ENCODE measurements at regions not wholly inside any gene's neighbourhood (a gene's known extent, or its start where the extent isn't known, plus 50 kb on each side); places are given as distances from the start of the nearest gene placed in this dataset.

DNA sequence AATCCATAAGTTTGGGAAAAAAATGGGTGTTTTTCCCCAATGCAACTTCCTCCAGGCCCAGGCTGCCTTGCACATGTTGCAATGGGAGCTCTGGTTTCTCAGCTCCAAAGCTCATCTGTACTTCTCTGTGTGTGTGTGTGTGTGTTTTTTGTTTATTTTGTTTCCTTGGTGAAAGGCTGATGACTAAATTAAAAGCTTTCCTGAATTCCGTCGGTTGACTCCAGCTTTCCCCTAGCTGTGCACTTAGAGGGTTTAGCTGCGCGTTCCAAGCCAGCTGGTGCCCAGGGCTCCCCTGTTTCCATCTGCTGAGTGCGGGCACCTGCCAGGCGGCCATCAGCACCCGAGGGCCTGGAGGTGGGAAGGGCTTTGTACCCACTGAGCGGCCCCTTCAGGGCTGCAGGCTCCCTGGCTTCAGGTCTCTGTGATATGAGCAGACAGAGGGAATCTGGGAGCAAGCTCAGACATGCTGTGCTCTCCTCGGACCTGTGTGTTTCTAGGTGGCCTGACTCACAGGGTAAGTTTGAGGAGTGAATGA is 129.1 kb upstream of the SOX1 start:
- intact Hi-C loops (cut with micrococcal nuclease; ENCODE audit: unreplicated experiment), result no loop called here
- no peak for ATAC-seq

More for the DNA sequence above, 129.1 kb upstream of the SOX1 start:
- BruUV-seq (replicated peaks), result no TSS peak
- CTCF ChIA-PET, result no interaction called here
- H3K27me3 ChIP-seq (replicated peaks in 1 of 2; ENCODE audit: control insufficient read depth in 2 of 2, insufficient read depth in 2 of 2, low read length in 1 of 2), result no peaks in the 10 kb centered on the region
- no peaks in the 10 kb centered on the region for H3K4me1 ChIP-seq (ENCODE audit: control insufficient read depth, insufficient read depth, low read length)
- FAIRE-seq (no peak), DNase-seq (ENCODE audit: low read depth, low spot score) (no peak)
- H3K27ac ChIP-seq (ENCODE audit: control insufficient read depth, insufficient read depth), result no peak overlapping the region
- no peak overlapping the region for H3K4me3 ChIP-seq
- POLR2A ChIA-PET, result no interaction called here
- RAD21 ChIA-PET (ENCODE audit: unreplicated experiment), result no interaction called here
- SMC1A ChIA-PET (ENCODE audit: uncharacterized antibody, unreplicated experiment), result no interaction called here
- TF ChIP-seq ATF7 (IDR thresholded peaks at IDR 0.05; ENCODE audit: low read depth) (no peak), ZNF384 (IDR thresholded peaks at IDR 0.05; ENCODE audit: borderline replicate concordance, low read depth, low read length) (no peak), ZNF217 (IDR thresholded peaks at IDR 0.05) (no peak), FOXK2 (IDR thresholded peaks at IDR 0.05) (no peak), BMI1 (IDR thresholded peaks at IDR 0.05; ENCODE audit: borderline replicate concordance) (no peak), SUPT20H (IDR thresholded peaks at IDR 0.05; ENCODE audit: borderline replicate concordance, control insufficient read depth, low read depth, low read length) (no peak)
- TF ChIP-seq, protein P1, sequence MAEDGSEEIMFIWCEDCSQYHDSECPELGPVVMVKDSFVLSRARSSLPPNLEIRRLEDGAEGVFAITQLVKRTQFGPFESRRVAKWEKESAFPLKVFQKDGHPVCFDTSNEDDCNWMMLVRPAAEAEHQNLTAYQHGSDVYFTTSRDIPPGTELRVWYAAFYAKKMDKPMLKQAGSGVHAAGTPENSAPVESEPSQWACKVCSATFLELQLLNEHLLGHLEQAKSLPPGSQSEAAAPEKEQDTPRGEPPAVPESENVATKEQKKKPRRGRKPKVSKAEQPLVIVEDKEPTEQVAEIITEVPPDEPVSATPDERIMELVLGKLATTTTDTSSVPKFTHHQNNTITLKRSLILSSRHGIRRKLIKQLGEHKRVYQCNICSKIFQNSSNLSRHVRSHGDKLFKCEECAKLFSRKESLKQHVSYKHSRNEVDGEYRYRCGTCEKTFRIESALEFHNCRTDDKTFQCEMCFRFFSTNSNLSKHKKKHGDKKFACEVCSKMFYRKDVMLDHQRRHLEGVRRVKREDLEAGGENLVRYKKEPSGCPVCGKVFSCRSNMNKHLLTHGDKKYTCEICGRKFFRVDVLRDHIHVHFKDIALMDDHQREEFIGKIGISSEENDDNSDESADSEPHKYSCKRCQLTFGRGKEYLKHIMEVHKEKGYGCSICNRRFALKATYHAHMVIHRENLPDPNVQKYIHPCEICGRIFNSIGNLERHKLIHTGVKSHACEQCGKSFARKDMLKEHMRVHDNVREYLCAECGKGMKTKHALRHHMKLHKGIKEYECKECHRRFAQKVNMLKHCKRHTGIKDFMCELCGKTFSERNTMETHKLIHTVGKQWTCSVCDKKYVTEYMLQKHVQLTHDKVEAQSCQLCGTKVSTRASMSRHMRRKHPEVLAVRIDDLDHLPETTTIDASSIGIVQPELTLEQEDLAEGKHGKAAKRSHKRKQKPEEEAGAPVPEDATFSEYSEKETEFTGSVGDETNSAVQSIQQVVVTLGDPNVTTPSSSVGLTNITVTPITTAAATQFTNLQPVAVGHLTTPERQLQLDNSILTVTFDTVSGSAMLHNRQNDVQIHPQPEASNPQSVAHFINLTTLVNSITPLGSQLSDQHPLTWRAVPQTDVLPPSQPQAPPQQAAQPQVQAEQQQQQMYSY (CRISPR knock-in tag; IDR thresholded peaks at IDR 0.05), result no peak
- TF ChIP-seq, protein P2, sequence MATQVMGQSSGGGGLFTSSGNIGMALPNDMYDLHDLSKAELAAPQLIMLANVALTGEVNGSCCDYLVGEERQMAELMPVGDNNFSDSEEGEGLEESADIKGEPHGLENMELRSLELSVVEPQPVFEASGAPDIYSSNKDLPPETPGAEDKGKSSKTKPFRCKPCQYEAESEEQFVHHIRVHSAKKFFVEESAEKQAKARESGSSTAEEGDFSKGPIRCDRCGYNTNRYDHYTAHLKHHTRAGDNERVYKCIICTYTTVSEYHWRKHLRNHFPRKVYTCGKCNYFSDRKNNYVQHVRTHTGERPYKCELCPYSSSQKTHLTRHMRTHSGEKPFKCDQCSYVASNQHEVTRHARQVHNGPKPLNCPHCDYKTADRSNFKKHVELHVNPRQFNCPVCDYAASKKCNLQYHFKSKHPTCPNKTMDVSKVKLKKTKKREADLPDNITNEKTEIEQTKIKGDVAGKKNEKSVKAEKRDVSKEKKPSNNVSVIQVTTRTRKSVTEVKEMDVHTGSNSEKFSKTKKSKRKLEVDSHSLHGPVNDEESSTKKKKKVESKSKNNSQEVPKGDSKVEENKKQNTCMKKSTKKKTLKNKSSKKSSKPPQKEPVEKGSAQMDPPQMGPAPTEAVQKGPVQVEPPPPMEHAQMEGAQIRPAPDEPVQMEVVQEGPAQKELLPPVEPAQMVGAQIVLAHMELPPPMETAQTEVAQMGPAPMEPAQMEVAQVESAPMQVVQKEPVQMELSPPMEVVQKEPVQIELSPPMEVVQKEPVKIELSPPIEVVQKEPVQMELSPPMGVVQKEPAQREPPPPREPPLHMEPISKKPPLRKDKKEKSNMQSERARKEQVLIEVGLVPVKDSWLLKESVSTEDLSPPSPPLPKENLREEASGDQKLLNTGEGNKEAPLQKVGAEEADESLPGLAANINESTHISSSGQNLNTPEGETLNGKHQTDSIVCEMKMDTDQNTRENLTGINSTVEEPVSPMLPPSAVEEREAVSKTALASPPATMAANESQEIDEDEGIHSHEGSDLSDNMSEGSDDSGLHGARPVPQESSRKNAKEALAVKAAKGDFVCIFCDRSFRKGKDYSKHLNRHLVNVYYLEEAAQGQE (IDR thresholded peaks at IDR 0.05; ENCODE audit: low read depth, low read length), result no peak
- TF ChIP-seq, protein P3, sequence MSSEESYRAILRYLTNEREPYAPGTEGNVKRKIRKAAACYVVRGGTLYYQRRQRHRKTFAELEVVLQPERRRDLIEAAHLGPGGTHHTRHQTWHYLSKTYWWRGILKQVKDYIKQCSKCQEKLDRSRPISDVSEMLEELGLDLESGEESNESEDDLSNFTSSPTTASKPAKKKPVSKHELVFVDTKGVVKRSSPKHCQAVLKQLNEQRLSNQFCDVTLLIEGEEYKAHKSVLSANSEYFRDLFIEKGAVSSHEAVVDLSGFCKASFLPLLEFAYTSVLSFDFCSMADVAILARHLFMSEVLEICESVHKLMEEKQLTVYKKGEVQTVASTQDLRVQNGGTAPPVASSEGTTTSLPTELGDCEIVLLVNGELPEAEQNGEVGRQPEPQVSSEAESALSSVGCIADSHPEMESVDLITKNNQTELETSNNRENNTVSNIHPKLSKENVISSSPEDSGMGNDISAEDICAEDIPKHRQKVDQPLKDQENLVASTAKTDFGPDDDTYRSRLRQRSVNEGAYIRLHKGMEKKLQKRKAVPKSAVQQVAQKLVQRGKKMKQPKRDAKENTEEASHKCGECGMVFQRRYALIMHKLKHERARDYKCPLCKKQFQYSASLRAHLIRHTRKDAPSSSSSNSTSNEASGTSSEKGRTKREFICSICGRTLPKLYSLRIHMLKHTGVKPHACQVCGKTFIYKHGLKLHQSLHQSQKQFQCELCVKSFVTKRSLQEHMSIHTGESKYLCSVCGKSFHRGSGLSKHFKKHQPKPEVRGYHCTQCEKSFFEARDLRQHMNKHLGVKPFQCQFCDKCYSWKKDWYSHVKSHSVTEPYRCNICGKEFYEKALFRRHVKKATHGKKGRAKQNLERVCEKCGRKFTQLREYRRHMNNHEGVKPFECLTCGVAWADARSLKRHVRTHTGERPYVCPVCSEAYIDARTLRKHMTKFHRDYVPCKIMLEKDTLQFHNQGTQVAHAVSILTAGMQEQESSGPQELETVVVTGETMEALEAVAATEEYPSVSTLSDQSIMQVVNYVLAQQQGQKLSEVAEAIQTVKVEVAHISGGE (CRISPR knock-in tag; IDR thresholded peaks at IDR 0.05), result no peak
- TF ChIP-seq, protein P4, sequence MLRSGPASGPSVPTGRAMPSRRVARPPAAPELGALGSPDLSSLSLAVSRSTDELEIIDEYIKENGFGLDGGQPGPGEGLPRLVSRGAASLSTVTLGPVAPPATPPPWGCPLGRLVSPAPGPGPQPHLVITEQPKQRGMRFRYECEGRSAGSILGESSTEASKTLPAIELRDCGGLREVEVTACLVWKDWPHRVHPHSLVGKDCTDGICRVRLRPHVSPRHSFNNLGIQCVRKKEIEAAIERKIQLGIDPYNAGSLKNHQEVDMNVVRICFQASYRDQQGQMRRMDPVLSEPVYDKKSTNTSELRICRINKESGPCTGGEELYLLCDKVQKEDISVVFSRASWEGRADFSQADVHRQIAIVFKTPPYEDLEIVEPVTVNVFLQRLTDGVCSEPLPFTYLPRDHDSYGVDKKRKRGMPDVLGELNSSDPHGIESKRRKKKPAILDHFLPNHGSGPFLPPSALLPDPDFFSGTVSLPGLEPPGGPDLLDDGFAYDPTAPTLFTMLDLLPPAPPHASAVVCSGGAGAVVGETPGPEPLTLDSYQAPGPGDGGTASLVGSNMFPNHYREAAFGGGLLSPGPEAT (IDR thresholded peaks at IDR 0.05; ENCODE audit: low read depth), result no peak
- no peaks in the 10 kb centered on the region for H3K36me3 ChIP-seq (ENCODE audit: control insufficient read depth in 2 of 2, insufficient read depth in 2 of 2, low read length in 1 of 2)
- no peaks in the 10 kb centered on the region for H3K79me2 ChIP-seq (ENCODE audit: control insufficient read depth, insufficient read depth, low read length)
- no peak overlapping the region for H2AFZ ChIP-seq (ENCODE audit: control insufficient read depth, low read depth, low read length)
- no peak overlapping the region for H3K9ac ChIP-seq (ENCODE audit: control insufficient read depth, insufficient read depth, low read length)
- no peak overlapping the region for H3K4me2 ChIP-seq (ENCODE audit: control insufficient read depth, insufficient read depth)
- H3K9me3 ChIP-seq (replicated peaks; ENCODE audit: control insufficient read depth, insufficient read depth, low read length), result no peaks in the 10 kb centered on the region; the same call in 2 of the 3 replicates
- in situ Hi-C loops (cut with MboI), result no loop called here
- 42% methylated on average over 9 of the region's 9 CpGs for WGBS (ENCODE audit: insufficient coverage, insufficient replicate concordance, low lambda C conversion rate, missing lambda C conversion rate)
- H4K20me1 ChIP-seq (ENCODE audit: control insufficient read depth, insufficient read depth), result no peaks in the 10 kb centered on the region

Data from GM12878 (cell line).